ENCODE measurements at regions not wholly inside any gene's neighbourhood (a gene's known extent, or its start where the extent isn't known, plus 50 kb on each side); places are given as distances from the start of the nearest gene placed in this dataset.

DNA sequence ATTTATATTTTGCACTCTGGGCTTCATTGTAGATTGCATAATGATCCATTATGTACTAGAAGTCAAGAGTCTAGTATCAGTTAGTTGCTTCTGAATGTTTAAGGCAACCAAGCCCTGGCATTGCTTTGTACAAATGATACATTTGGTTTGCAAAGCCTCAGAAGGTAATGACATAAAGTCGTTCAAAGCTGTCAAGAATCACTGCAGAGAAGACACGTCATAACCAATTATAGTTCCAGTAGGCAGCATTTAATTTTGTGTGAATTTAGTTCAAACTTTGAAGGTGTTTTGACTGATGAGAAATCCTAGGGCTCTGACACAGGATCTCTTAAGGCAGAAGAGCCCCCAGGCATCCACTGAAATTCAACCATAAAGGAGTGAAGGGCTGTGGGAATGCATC lies 163.0 kb upstream of the KRR1 start (continued):
- TF ChIP-seq C11orf30 (IDR thresholded peaks at IDR 0.05; ENCODE audit: low read depth) (no peak), ZKSCAN3 (CRISPR knock-in tag; IDR thresholded peaks at IDR 0.05) (no peak), YY1 (IDR thresholded peaks at IDR 0.05; ENCODE audit: borderline replicate concordance in 1 of 3, control insufficient read depth in 1 of 3, extremely low read depth in 1 of 3, insufficient read depth in 3 of 3, insufficient read length in 1 of 3, insufficient replicate concordance in 2 of 3, low read depth in 1 of 3, low read length in 2 of 3) (no peak), SNRNP70 (optimal IDR thresholded peaks at IDR 0.05; ENCODE audit: low read depth, low read length) (no peak), STAT6 (CRISPR knock-in tag; IDR thresholded peaks at IDR 0.05) (no peak)

GRCh38 chr12:75672200-75672599 lies 160.8 kb upstream of the KRR1 start:
- Histone ChIP-seq H3K9me1 (ENCODE audit: control insufficient read depth, insufficient read depth, low read length) (no peaks in the 10 kb centered on the region), H3K4me1 (replicated peaks in 1 of 2; ENCODE audit: control insufficient read depth in 2 of 2, insufficient read depth in 2 of 2, low read length in 2 of 2) (no peaks in the 10 kb centered on the region), H3K27me3 (ENCODE audit: control insufficient read depth in 2 of 2, insufficient read depth in 2 of 2, low read length in 2 of 2) (no peaks in the 10 kb centered on the region), H3K36me3 (ENCODE audit: control insufficient read depth, insufficient read depth, low read length) (no peaks in the 10 kb centered on the region), H4K20me1 (replicated peaks; ENCODE audit: control insufficient read depth, insufficient read depth, low read length) (no peaks in the 10 kb centered on the region), H3K27ac (ENCODE audit: extremely low read depth, low read depth, low read length) (no peak overlapping the region), H3K4me3 (no peak overlapping the region), H3K4me2 (ENCODE audit: insufficient read depth, low read length) (no peak overlapping the region), H3K79me2 (ENCODE audit: control insufficient read depth, insufficient read depth, low read length) (no peaks in the 10 kb centered on the region), H2AFZ (ENCODE audit: low read depth, low read length) (peak overlapping the region; percentile 4; the same call in 1 of the 2 replicates), H3K9me3 (replicated peaks; ENCODE audit: control insufficient read depth, insufficient read depth, low read depth, low read length) (no peaks in the 10 kb centered on the region), H3K9ac (ENCODE audit: insufficient read depth in 1 of 2, low read depth in 2 of 2, low read length in 2 of 2) (no peak overlapping the region)
- DNase-seq (ENCODE audit: extremely low read depth in 1 of 4, low spot score in 3 of 4) = no peak
- no TSS peak for BruUV-seq (replicated peaks)
- ChIA-PET POLR2A (no interaction called here), CTCF (ENCODE audit: low intra/inter-chr PET ratio) (no interaction called here)
- intact Hi-C loops (cut with micrococcal nuclease) = no loop called here
- in situ Hi-C loops (cut with MboI) = no loop called here
- no peak for FAIRE-seq
- ATAC-seq = no peak
- no peak for TF ChIP-seq RBM15 (IDR thresholded peaks at IDR 0.05; ENCODE audit: insufficient read depth, low read length)
- TF ChIP-seq, protein P1, sequence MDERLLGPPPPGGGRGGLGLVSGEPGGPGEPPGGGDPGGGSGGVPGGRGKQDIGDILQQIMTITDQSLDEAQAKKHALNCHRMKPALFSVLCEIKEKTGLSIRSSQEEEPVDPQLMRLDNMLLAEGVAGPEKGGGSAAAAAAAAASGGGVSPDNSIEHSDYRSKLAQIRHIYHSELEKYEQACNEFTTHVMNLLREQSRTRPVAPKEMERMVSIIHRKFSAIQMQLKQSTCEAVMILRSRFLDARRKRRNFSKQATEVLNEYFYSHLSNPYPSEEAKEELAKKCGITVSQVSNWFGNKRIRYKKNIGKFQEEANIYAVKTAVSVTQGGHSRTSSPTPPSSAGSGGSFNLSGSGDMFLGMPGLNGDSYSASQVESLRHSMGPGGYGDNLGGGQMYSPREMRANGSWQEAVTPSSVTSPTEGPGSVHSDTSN (CRISPR knock-in tag; IDR thresholded peaks at IDR 0.05; ENCODE audit: low read depth) = no peak
- TF ChIP-seq, protein P1 (tag; conservative IDR thresholded peaks at IDR 0.05; ENCODE audit: low read depth) = 0 out of 2 replicates have a peak, but pooled peaks have one; percentile 10
- no peak for TF ChIP-seq PML (IDR thresholded peaks at IDR 0.05; ENCODE audit: low read length)
- no peak for TF ChIP-seq ZNF41 (CRISPR knock-in tag; conservative IDR thresholded peaks at IDR 0.05)
- TF ChIP-seq ZNF655 (CRISPR knock-in tag; IDR thresholded peaks at IDR 0.05) = no peak
- no peak for TF ChIP-seq FOXK1 (CRISPR knock-in tag; IDR thresholded peaks at IDR 0.05; ENCODE audit: borderline replicate concordance)
